Pancreas (tissue), 10 donors: ENCODE measurements at regions not wholly inside any gene's neighbourhood (a gene's known extent, or its start where the extent isn't known, plus 50 kb on each side); places are given as distances from the start of the nearest gene placed in this dataset.

Experiments
- ATAC-seq, 4 donors: fragments of 200-7000 bp; cut with Tn5 transposase; one replicate each; pipeline versions ENCODE4 v1.8.0 to v1.9.1; 2020; ENCODE audit warnings: mild to moderate bottlenecking in 4 of 4, moderate library complexity in 4 of 4
- DNase-seq, 6 donors: peaks; one replicate each; pipeline ENCODE4 v3.0.0-alpha.2; 2020
- FAIRE-seq: peaks from 2 replicates; lab custom pipeline; 2012; peaks lifted over from hg19 to GRCh38; lab: Jason Lieb, UNC
- H3K27ac ChIP-seq, 4 donors: fragments of 200-600 bp; sonication (generic); 1 replicate in 3 of 4; 2 replicates in 1 of 4; pipeline versions ENCODE4 v1.5.0 to v1.8.0; 2020
- H3K27me3 ChIP-seq, 4 donors: fragments of 200-600 bp; one replicate each; pipeline ENCODE4 v1.8.0; 2021
- H3K36me3 ChIP-seq, 3 donors: fragments of 200-600 bp; sonication (generic) in 1 of 3; one replicate each; pipeline versions ENCODE4 v1.5.0 to v1.8.0; 2020 to 2021
- H3K4me1 ChIP-seq, 3 donors: fragments of 200-600 bp; one replicate each; pipeline ENCODE4 v1.8.0; 2021
- H3K4me3 ChIP-seq, 4 donors: fragments of 200-600 bp; sonication (generic) in 2 of 4; one replicate each; pipeline versions ENCODE4 v1.5.0 to v1.8.0; 2020 to 2021
- H3K9me3 ChIP-seq, 4 donors: fragments of 200-600 bp; one replicate each; pipeline ENCODE4 v1.8.0; 2021
- CTCF ChIP-seq, 4 donors: fragments of 200-600 bp; sonication (generic) in 3 of 4; IDR thresholded peaks; one replicate each; pipeline versions ENCODE4 v1.5.0 to v1.8.0; 2021; ENCODE audit warnings: antibody characterized with exemption in 4 of 4
- WGBS, 2 donors: extraction: QIAGEN DNeasy Blood & Tissue Kit; methylation state at CpG; one replicate each; pipeline ENCODE4 v1.1.7; 2013; 5-methylcytosine and 5-hydroxymethylcytosine counted together
- intact Hi-C, 3 donors: fragments of 100-400 bp; cut with DNase I; formaldehyde crosslinking; loops; one replicate each; pipeline versions ENCODE4 v1.11.1 to v1.14.2; 2022
- donor health status: healthy with polysubstance abuse.
- donor health status: DM: no; HTN: no; CAD: no; lungs with moderate emphysema.
- donor health status: DM: no; HTN: no; CAD: no.
- donor health status: control.
- donor health status: control.
- donor health status: Bipolar disorder and iron deficiency.
- donor health status: DM: yes; HTN: yes; CAD: no.
- donor health status: DM: no; HTN: no; CAD: no.
- donor health status: DM: no; HTN: no; CAD: no.
- donor health status: DM: yes; HTN: yes; CAD: no.

- TF ChIP-seq CTCF (IDR thresholded peaks at IDR 0.05): no peak
- Histone ChIP-seq H3K27me3 (no peaks in the 10 kb centered on the region), H3K4me3 (no peak overlapping the region), H3K9me3 (no peaks in the 10 kb centered on the region), H3K36me3 (no peaks in the 10 kb centered on the region), H3K27ac (no peak overlapping the region), H3K4me1 (no peaks in the 10 kb centered on the region)
- intact Hi-C loops: no loop called here
- WGBS, 2 donors: 23 to 25% methylated on average over 3 of the region's 3 CpGs
- DNase-seq: no peak
- FAIRE-seq: no peak
- no peak for ATAC-seq
Observed at GRCh38 chr4:77413766-77414165, 191.9 kb upstream of the CXCL13 start.

- no peak for TF ChIP-seq CTCF (IDR thresholded peaks at IDR 0.05)
- ATAC-seq: no peak
Observed at GRCh38 chr4:77415689-77416088, 189.9 kb upstream of the CXCL13 start.

GRCh38 chr4:77418333-77418732 lies 187.3 kb upstream of the CXCL13 start:
- Histone ChIP-seq H3K9me3 (no peaks in the 10 kb centered on the region), H3K27me3 (no peaks in the 10 kb centered on the region), H3K27ac (no peak overlapping the region), H3K4me3 (no peak overlapping the region), H3K4me1 (no peaks in the 10 kb centered on the region), H3K36me3 (no peaks in the 10 kb centered on the region)
- no peak for DNase-seq
- intact Hi-C loops: no loop called here
- ATAC-seq: peak in 1 of 4 donors; percentile 28
- no peak for FAIRE-seq
- WGBS, 2 donors: 35 to 42% methylated on average over 1 of the region's 1 CpG
- TF ChIP-seq CTCF (IDR thresholded peaks at IDR 0.05): no peak

More at GRCh38 chr4:77415689-77416088, 189.9 kb upstream of the CXCL13 start:
- Histone ChIP-seq H3K4me3 (no peak overlapping the region), H3K27me3 (no peaks in the 10 kb centered on the region), H3K4me1 (no peaks in the 10 kb centered on the region), H3K27ac (no peak overlapping the region), H3K36me3 (no peaks in the 10 kb centered on the region), H3K9me3 (no peaks in the 10 kb centered on the region)
- no peak for FAIRE-seq
- no peak for DNase-seq
- intact Hi-C loops: no loop called here

GRCh38 chr4:77430847-77431246 lies 174.8 kb upstream of the CXCL13 start:
- DNase-seq (no peak), FAIRE-seq (no peak), ATAC-seq (no peak)
- 84 to 92% methylated on average over 4 of the region's 4 CpGs for WGBS, 2 donors
- Histone ChIP-seq H3K27ac (no peak overlapping the region), H3K4me1 (peaks cover 0 to 8% (median 5%) of the 10 kb centered on the region in 3 donors), H3K4me3 (no peak overlapping the region), H3K9me3 (no peaks in the 10 kb centered on the region), H3K36me3 (no peaks in the 10 kb centered on the region), H3K27me3 (no peaks in the 10 kb centered on the region)
- TF ChIP-seq CTCF (IDR thresholded peaks at IDR 0.05): no peak
- intact Hi-C loops: loop anchor here in 1 of 3 donors (10.0 kb wide), 1 partner anchor 46 kb away; no protein-coding TSS in a partner anchor

GRCh38 chr4:77431546-77431945 lies 174.1 kb upstream of the CXCL13 start:
- TF ChIP-seq CTCF (IDR thresholded peaks at IDR 0.05): no peak
- FAIRE-seq (no peak), DNase-seq (no peak), ATAC-seq (no peak)
- Histone ChIP-seq H3K36me3 (no peaks in the 10 kb centered on the region), H3K4me3 (no peak overlapping the region), H3K4me1 (peaks cover 0 to 8% (median 5%) of the 10 kb centered on the region in 3 donors), H3K9me3 (no peaks in the 10 kb centered on the region), H3K27ac (no peak overlapping the region), H3K27me3 (no peaks in the 10 kb centered on the region)
- intact Hi-C loops: loop anchor here in 1 of 3 donors (10.0 kb wide), 1 partner anchor 47 kb away; no protein-coding TSS in a partner anchor
- WGBS, 2 donors: 83 to 93% methylated on average over 1 of the region's 1 CpG
